CD8-positive, alpha-beta memory T cell (primary cell): ENCODE measurements at regions not wholly inside any gene's neighbourhood (a gene's known extent, or its start where the extent isn't known, plus 50 kb on each side); places are given as distances from the start of the nearest gene placed in this dataset.

ENCODE experiments used
- CTCF ChIA-PET: fragments of 350-600 bp; sonication (Branson Sonifier 250); formaldehyde crosslinking; loops from one replicate; lab custom pipeline; 2021; ENCODE audit warnings: antibody characterized with exemption; lab: Charles Lee
- POLR2A ChIA-PET: fragments of 350-600 bp; sonication (Branson Sonifier 250); formaldehyde crosslinking; loops from one replicate; lab custom pipeline; 2021; ENCODE audit warnings: antibody characterized with exemption; lab: Charles Lee
- DNase-seq, 5 donors: peaks; one replicate each; pipeline versions ENCODE4 v3.0.0 to v3.0.0-alpha.2; 2020 to 2022; ENCODE audit warnings: mixed read lengths in 1 of 5
- H3K27ac ChIP-seq: one replicate; pipeline ENCODE4 v1.7.0; 2013; ENCODE audit warnings: low read depth, mild to moderate bottlenecking, low read length, moderate library complexity
- H3K27me3 ChIP-seq: 2 replicates; pipeline ENCODE4 v1.7.0; 2013; ENCODE audit warnings: low read length, mild to moderate bottlenecking; ENCODE audit not compliant: insufficient read depth, poor library complexity, severe bottlenecking
- H3K36me3 ChIP-seq: 2 replicates; pipeline ENCODE4 v1.7.0; 2013; ENCODE audit warnings: mild to moderate bottlenecking, low read length, moderate library complexity; ENCODE audit not compliant: insufficient read depth
- H3K4me1 ChIP-seq: 2 replicates; pipeline ENCODE4 v1.7.0; 2013; ENCODE audit warnings: mild to moderate bottlenecking, low read length, moderate library complexity; ENCODE audit not compliant: insufficient read depth
- H3K4me3 ChIP-seq: 2 replicates; pipeline ENCODE4 v1.7.0; 2013; ENCODE audit warnings: mild to moderate bottlenecking, low read length
- H3K9me3 ChIP-seq: 2 replicates; pipeline ENCODE4 v1.7.0; 2013; ENCODE audit warnings: mild to moderate bottlenecking, low read length
- H3K27ac Mint-ChIP-seq, 8 donors: one replicate each; pipeline ENCODE4 v1.8.0; 2020 to 2021; ENCODE audit warnings: mixed read lengths in 8 of 8, mild to moderate bottlenecking in 6 of 8, inconsistent platforms in 3 of 8, moderate library complexity in 3 of 8
- H3K27me3 Mint-ChIP-seq, 2 donors: one replicate each; pipeline ENCODE4 v1.8.0; 2020 to 2021; ENCODE audit warnings: mixed read lengths in 2 of 2, mild to moderate bottlenecking in 1 of 2, moderate library complexity in 1 of 2
- H3K36me3 Mint-ChIP-seq, 3 donors: one replicate each; pipeline ENCODE4 v1.8.0; 2020 to 2021; ENCODE audit warnings: mixed read lengths in 3 of 3, inconsistent platforms in 1 of 3, mild to moderate bottlenecking in 1 of 3
- H3K4me1 Mint-ChIP-seq, 3 donors: one replicate each; pipeline ENCODE4 v1.8.0; 2020 to 2021; ENCODE audit warnings: mixed read lengths in 3 of 3, inconsistent platforms in 1 of 3, mild to moderate bottlenecking in 1 of 3
- H3K4me3 Mint-ChIP-seq, 7 donors: one replicate each; pipeline ENCODE4 v1.8.0; 2020 to 2021; ENCODE audit warnings: mixed read lengths in 7 of 7, mild to moderate bottlenecking in 6 of 7, moderate library complexity in 4 of 7, inconsistent platforms in 2 of 7
- H3K9me3 Mint-ChIP-seq, 5 donors: one replicate each; pipeline ENCODE4 v1.8.0; 2020 to 2022; ENCODE audit warnings: mixed read lengths in 5 of 5, mild to moderate bottlenecking in 3 of 5, moderate library complexity in 2 of 5, inconsistent platforms in 1 of 5

GRCh38 chr2:150369862-150370261 lies 117.6 kb downstream of the RND3 start:
- no peak overlapping the region for H3K4me3 ChIP-seq
- CTCF ChIA-PET, result no interaction called here
- H3K4me1 Mint-ChIP-seq, result no peaks in the 10 kb centered on the region

GRCh38 chr2:150358468-150358807 lies 129.0 kb downstream of the RND3 start:
- H3K9me3 ChIP-seq, result no peaks in the 10 kb centered on the region
- H3K27me3 ChIP-seq, result no peaks in the 10 kb centered on the region
- Mint-ChIP-seq H3K27ac (no peak overlapping the region), H3K4me1 (no peaks in the 10 kb centered on the region), H3K4me3 (no peak overlapping the region), H3K36me3 (no peaks in the 10 kb centered on the region), H3K27me3 (no peaks in the 10 kb centered on the region), H3K9me3 (peaks cover 0 to 10% (median 2%) of the 10 kb centered on the region in 5 donors)
- no peaks in the 10 kb centered on the region for H3K4me1 ChIP-seq
- no peak overlapping the region for H3K4me3 ChIP-seq
- H3K27ac ChIP-seq, result no peak overlapping the region
- POLR2A ChIA-PET, result no interaction called here
- no peaks in the 10 kb centered on the region for H3K36me3 ChIP-seq
- no peak for DNase-seq
- CTCF ChIA-PET, result no interaction called here

More at GRCh38 chr2:150369862-150370261, 117.6 kb downstream of the RND3 start:
- no peaks in the 10 kb centered on the region for H3K9me3 ChIP-seq
- no peaks in the 10 kb centered on the region for H3K4me1 ChIP-seq
- no peak overlapping the region for H3K27ac ChIP-seq
- H3K36me3 ChIP-seq, result no peaks in the 10 kb centered on the region
- H3K27me3 Mint-ChIP-seq, result no peaks in the 10 kb centered on the region
- H3K27me3 ChIP-seq, result no peaks in the 10 kb centered on the region
- DNase-seq, result no peak
- no peak overlapping the region for H3K4me3 Mint-ChIP-seq
- H3K36me3 Mint-ChIP-seq, result no peaks in the 10 kb centered on the region
- POLR2A ChIA-PET, result no interaction called here
- H3K27ac Mint-ChIP-seq, result no peak overlapping the region
- H3K9me3 Mint-ChIP-seq, result peaks cover 0 to 4% (median 0%) of the 10 kb centered on the region in 5 donors

GRCh38 chr2:150357770-150358467 lies 129.5 kb downstream of the RND3 start:
- H3K4me1 ChIP-seq, result no peaks in the 10 kb centered on the region
- H3K27ac Mint-ChIP-seq, result no peak overlapping the region
- no peaks in the 10 kb centered on the region for H3K9me3 ChIP-seq
- no peaks in the 10 kb centered on the region for H3K4me1 Mint-ChIP-seq
- no peaks in the 10 kb centered on the region for H3K36me3 ChIP-seq
- no peak overlapping the region for H3K4me3 Mint-ChIP-seq
- H3K36me3 Mint-ChIP-seq, result no peaks in the 10 kb centered on the region
- H3K27me3 Mint-ChIP-seq, result no peaks in the 10 kb centered on the region
- H3K27ac ChIP-seq, result no peak overlapping the region
- H3K9me3 Mint-ChIP-seq, result peaks cover 0 to 10% (median 2%) of the 10 kb centered on the region in 5 donors
- no peak for DNase-seq
- CTCF ChIA-PET, result no interaction called here
- POLR2A ChIA-PET, result no interaction called here
- no peaks in the 10 kb centered on the region for H3K27me3 ChIP-seq
- no peak overlapping the region for H3K4me3 ChIP-seq

- peaks cover 0 to 1% of the 10 kb centered on the region in 2 donors for H3K27me3 Mint-ChIP-seq
- Histone ChIP-seq H3K4me3 (no peak overlapping the region), H3K4me1 (no peaks in the 10 kb centered on the region), H3K27ac (no peak overlapping the region), H3K9me3 (no peaks in the 10 kb centered on the region), H3K27me3 (no peaks in the 10 kb centered on the region), H3K36me3 (no peaks in the 10 kb centered on the region)
- no peaks in the 10 kb centered on the region for H3K4me1 Mint-ChIP-seq
- H3K27ac Mint-ChIP-seq, result no peak overlapping the region
- DNase-seq, result no peak
- H3K36me3 Mint-ChIP-seq, result no peaks in the 10 kb centered on the region
- POLR2A ChIA-PET, result no interaction called here
- CTCF ChIA-PET, result no interaction called here
- H3K4me3 Mint-ChIP-seq, result no peak overlapping the region
- H3K9me3 Mint-ChIP-seq, result peaks cover 0 to 11% (median 2%) of the 10 kb centered on the region in 5 donors
These were observed 132.0 kb downstream of the RND3 start for GRCh38 chr2:150355440-150355839.

- ChIA-PET CTCF (no interaction called here), POLR2A (no interaction called here)
- Histone ChIP-seq H3K4me1 (no peaks in the 10 kb centered on the region), H3K4me3 (no peak overlapping the region), H3K27me3 (no peaks in the 10 kb centered on the region), H3K9me3 (no peaks in the 10 kb centered on the region), H3K36me3 (no peaks in the 10 kb centered on the region), H3K27ac (no peak overlapping the region)
- no peak overlapping the region for H3K27ac Mint-ChIP-seq
- peaks cover 0 to 9% (median 0%) of the 10 kb centered on the region in 5 donors for H3K9me3 Mint-ChIP-seq
- H3K4me1 Mint-ChIP-seq, result no peaks in the 10 kb centered on the region
- H3K4me3 Mint-ChIP-seq, result no peak overlapping the region
- no peaks in the 10 kb centered on the region for H3K36me3 Mint-ChIP-seq
- H3K27me3 Mint-ChIP-seq, result peaks cover 0 to 1% of the 10 kb centered on the region in 2 donors
- no peak for DNase-seq
These were observed 134.1 kb downstream of the RND3 start for GRCh38 chr2:150353376-150353775.

- Mint-ChIP-seq H3K4me3 (no peak overlapping the region), H3K27me3 (peaks cover 0 to 1% of the 10 kb centered on the region in 2 donors), H3K36me3 (no peaks in the 10 kb centered on the region), H3K4me1 (no peaks in the 10 kb centered on the region), H3K9me3 (peaks cover 0 to 9% (median 2%) of the 10 kb centered on the region in 5 donors), H3K27ac (no peak overlapping the region)
- CTCF ChIA-PET, result no interaction called here
- no peak overlapping the region for H3K27ac ChIP-seq
- no peak overlapping the region for H3K4me3 ChIP-seq
- no peaks in the 10 kb centered on the region for H3K4me1 ChIP-seq
- no peaks in the 10 kb centered on the region for H3K27me3 ChIP-seq
- no peaks in the 10 kb centered on the region for H3K9me3 ChIP-seq
- no peak for DNase-seq
- H3K36me3 ChIP-seq, result no peaks in the 10 kb centered on the region
- POLR2A ChIA-PET, result no interaction called here
These were observed 135.5 kb downstream of the RND3 start for GRCh38 chr2:150351922-150352321.

- CTCF ChIA-PET, result no interaction called here
- no peaks in the 10 kb centered on the region for H3K4me1 Mint-ChIP-seq
- H3K27me3 Mint-ChIP-seq, result peaks cover 0 to 1% of the 10 kb centered on the region in 2 donors
- peaks cover 0 to 9% (median 3%) of the 10 kb centered on the region in 5 donors for H3K9me3 Mint-ChIP-seq
- no peak overlapping the region for H3K4me3 Mint-ChIP-seq
- Histone ChIP-seq H3K9me3 (no peaks in the 10 kb centered on the region), H3K36me3 (no peaks in the 10 kb centered on the region), H3K4me1 (no peaks in the 10 kb centered on the region), H3K27me3 (no peaks in the 10 kb centered on the region), H3K27ac (no peak overlapping the region), H3K4me3 (no peak overlapping the region)
- no peak overlapping the region for H3K27ac Mint-ChIP-seq
- no peak for DNase-seq
- POLR2A ChIA-PET, result no interaction called here
- no peaks in the 10 kb centered on the region for H3K36me3 Mint-ChIP-seq
These were observed 137.0 kb downstream of the RND3 start for GRCh38 chr2:150350500-150350899.

GRCh38 chr2:150346806-150347205 lies 140.7 kb downstream of the RND3 start:
- no peaks in the 10 kb centered on the region for H3K36me3 ChIP-seq
- H3K27ac ChIP-seq, result no peak overlapping the region
- H3K9me3 Mint-ChIP-seq, result peaks cover 0 to 8% (median 3%) of the 10 kb centered on the region in 5 donors
- peaks cover 0 to 1% of the 10 kb centered on the region in 2 donors for H3K27me3 Mint-ChIP-seq
- H3K9me3 ChIP-seq, result no peaks in the 10 kb centered on the region
- POLR2A ChIA-PET, result no interaction called here
- no peaks in the 10 kb centered on the region for H3K4me1 ChIP-seq
- no peaks in the 10 kb centered on the region for H3K36me3 Mint-ChIP-seq
- no peaks in the 10 kb centered on the region for H3K4me1 Mint-ChIP-seq
- no peak overlapping the region for H3K4me3 ChIP-seq
- no peak overlapping the region for H3K4me3 Mint-ChIP-seq
- CTCF ChIA-PET, result no interaction called here
- H3K27ac Mint-ChIP-seq, result no peak overlapping the region
- no peaks in the 10 kb centered on the region for H3K27me3 ChIP-seq
- no peak for DNase-seq
